HCT116 (cell line): ENCODE measurements at regions not wholly inside any gene's neighbourhood (a gene's known extent, or its start where the extent isn't known, plus 50 kb on each side); places are given as distances from the start of the nearest gene placed in this dataset.

Source experiments
- ATAC-seq: fragments of 200-7000 bp; cut with Tn5 transposase; 2 replicates; pipeline ENCODE4 v1.9.1; 2020; ENCODE audit warnings: mild to moderate bottlenecking, moderate library complexity
- BruUV-seq: library from RNA; stranded (reverse); fragments of 400-500 nt; replicated peaks from 2 replicates; lab custom pipeline; 2021; lab: Mats Ljungman, UMichigan
- CTCF ChIA-PET: fragments of 300-600 bp; sonication (Branson Sonifier 250); formaldehyde crosslinking; loops from one replicate; lab custom pipeline; 2021; ENCODE audit warnings: antibody characterized with exemption; lab: Charles Lee
- POLR2A ChIA-PET: fragments of 300-600, 350-600 bp; sonication (Branson Sonifier 250); formaldehyde crosslinking; loops from one replicate; lab custom pipeline; 2021; ENCODE audit warnings: antibody characterized with exemption; lab: Charles Lee
- RAD21 ChIA-PET, 2 experiments: fragments of 300-600 bp; sonication (Branson Sonifier 250); formaldehyde crosslinking; loops; one replicate each; lab custom pipeline; 2023; ENCODE audit warnings: low total read pairs in 2 of 2; ENCODE audit not compliant: uncharacterized antibody in 2 of 2, unreplicated experiment in 2 of 2, low non-redundant PET in 1 of 2; lab: Charles Lee
- DNase-seq: peaks from one replicate; pipeline ENCODE4 v3.0.0-alpha.2; 2010; ENCODE audit warnings: low read depth, low spot score
- H2AFZ ChIP-seq: fragments of 200-600 bp; shearing (Covaris generic), sonication (generic); 2 replicates; pipeline ENCODE4 v1.6.1; 2017; ENCODE audit warnings: low read depth, mixed run types, mixed read lengths, antibody characterized with exemption, low read length; ENCODE audit not compliant: poor library complexity, severe bottlenecking
- H3K27ac ChIP-seq: 2 replicates; pipeline ENCODE4 v1.5.1; 2012; ENCODE audit warnings: low read depth, low read length
- H3K27me3 ChIP-seq: fragments of 200-600 bp; sonication (generic); 2 replicates; pipeline ENCODE4 v1.6.1; 2016; ENCODE audit warnings: mixed run types, low read length, mixed read lengths; ENCODE audit not compliant: insufficient read depth
- H3K36me3 ChIP-seq, 2 experiments: fragments of 200-500 bp in 1 of 2; fragments of 200-600 bp in 1 of 2; sonication (Bioruptor generic) in 1 of 2; sonication (generic) in 1 of 2; 2 replicates each; pipeline versions ENCODE4 v1.5.1 to v1.6.1; 2014 to 2016; ENCODE audit warnings: low read length in 2 of 2, inconsistent platforms in 1 of 2, mixed read lengths in 1 of 2, mixed run types in 1 of 2; ENCODE audit not compliant: insufficient read depth in 2 of 2, control insufficient read depth in 1 of 2
- H3K4me1 ChIP-seq, 2 experiments: fragments of 200-600 bp in 1 of 2; sonication (generic) in 1 of 2; 2 replicates each; pipeline versions ENCODE4 v1.5.1 to v1.6.1; 2012 to 2017; ENCODE audit warnings: low read length in 2 of 2, inconsistent platforms in 1 of 2, mild to moderate bottlenecking in 1 of 2, mixed read lengths in 1 of 2, mixed run types in 1 of 2, moderate library complexity in 1 of 2; ENCODE audit not compliant: insufficient read depth in 2 of 2, control insufficient read depth in 1 of 2
- H3K4me2 ChIP-seq: fragments of 200-600 bp; sonication (generic); 2 replicates; pipeline ENCODE4 v1.6.1; 2017; ENCODE audit warnings: mixed run types, low read length, mixed read lengths
- H3K4me3 ChIP-seq, 2 experiments: fragments of 200-600 bp in 1 of 2; sonication (generic) in 1 of 2; replicated peaks in 1 of 2; 2 replicates each; pipeline ENCODE4 v1.5.1; 2011 to 2016; ENCODE audit warnings: low read length in 2 of 2, control low read depth in 1 of 2, low read depth in 1 of 2, mild to moderate bottlenecking in 1 of 2, mixed read lengths in 1 of 2, mixed run types in 1 of 2
- H3K79me2 ChIP-seq: fragments of 200-600 bp; sonication (generic); 2 replicates; pipeline ENCODE4 v1.6.1; 2017; ENCODE audit warnings: mild to moderate bottlenecking, mixed run types, low read length, moderate library complexity, mixed read lengths; ENCODE audit not compliant: insufficient read depth
- H3K9ac ChIP-seq: fragments of 200-600 bp; sonication (generic); 2 replicates; pipeline ENCODE4 v1.6.1; 2016; ENCODE audit warnings: low read length, mixed read lengths
- H3K9me2 ChIP-seq: fragments of 200-600 bp; sonication (generic), shearing (Covaris generic); 2 replicates; pipeline ENCODE4 v1.6.1; 2017; ENCODE audit warnings: mixed run types, mild to moderate bottlenecking, moderate library complexity; ENCODE audit not compliant: insufficient read depth
- H3K9me3 ChIP-seq, 2 experiments: fragments of 200-500 bp in 1 of 2; fragments of 200-600 bp in 1 of 2; sonication (Bioruptor generic) in 1 of 2; sonication (generic) in 1 of 2; 2 replicates each; pipeline ENCODE4 v1.6.1; 2014 to 2017; ENCODE audit warnings: low read length in 2 of 2, mixed read lengths in 2 of 2, inconsistent platforms in 1 of 2, low read depth in 1 of 2, mild to moderate bottlenecking in 1 of 2, mixed run types in 1 of 2, moderate library complexity in 1 of 2; ENCODE audit not compliant: control insufficient read depth in 1 of 2, insufficient read depth in 1 of 2
- H4K20me1 ChIP-seq: fragments of 200-600 bp; sonication (generic), shearing (Covaris generic); 2 replicates; pipeline ENCODE4 v1.6.1; 2017; ENCODE audit warnings: mixed run types, mild to moderate bottlenecking, moderate library complexity; ENCODE audit not compliant: insufficient read depth
- CEBPB ChIP-seq: IDR thresholded peaks from 2 replicates; pipeline ENCODE4 v1.6.1; 2012; ENCODE audit warnings: low read depth
- EGR1 ChIP-seq: IDR thresholded peaks from 2 replicates; pipeline ENCODE4 v1.6.1; 2012; ENCODE audit warnings: low read depth
- ELF1 ChIP-seq: IDR thresholded peaks from 2 replicates; pipeline ENCODE4 v1.6.1; 2012; ENCODE audit warnings: low read depth, borderline replicate concordance
- EZH2phosphoT487 ChIP-seq: fragments of 200-600 bp; IDR thresholded peaks from 2 replicates; pipeline ENCODE4 v1.6.1; 2018; ENCODE audit warnings: antibody characterized with exemption, borderline replicate concordance
- FOSL1 ChIP-seq: IDR thresholded peaks from 2 replicates; pipeline ENCODE4 v1.6.1; 2012; ENCODE audit warnings: low read depth
- JUND ChIP-seq: IDR thresholded peaks from 2 replicates; pipeline ENCODE4 v1.6.1; 2012
- POLR2A ChIP-seq: IDR thresholded peaks from 2 replicates; pipeline ENCODE4 v1.7.0; 2011; ENCODE audit warnings: borderline replicate concordance; ENCODE audit not compliant: insufficient read depth, insufficient read length; ENCODE audit errors: extremely low read depth
- RAD21 ChIP-seq: IDR thresholded peaks from 2 replicates; pipeline ENCODE4 v1.6.1; 2012; ENCODE audit warnings: low read depth, mild to moderate bottlenecking
- SIN3A ChIP-seq: IDR thresholded peaks from 2 replicates; pipeline ENCODE4 v1.6.1; 2012; ENCODE audit warnings: low read depth
- SRF ChIP-seq: IDR thresholded peaks from 2 replicates; pipeline ENCODE4 v1.6.1; 2012; ENCODE audit warnings: low read depth
- YY1 ChIP-seq: IDR thresholded peaks from 2 replicates; pipeline ENCODE4 v1.6.1; 2011; ENCODE audit warnings: low read length, low read depth, moderate library complexity, mild to moderate bottlenecking; ENCODE audit not compliant: insufficient replicate concordance; ENCODE audit errors: extremely low read depth
- ZBTB33 ChIP-seq: IDR thresholded peaks from 2 replicates; pipeline ENCODE4 v1.6.1; 2011; ENCODE audit warnings: mild to moderate bottlenecking, low read length, moderate library complexity; ENCODE audit not compliant: insufficient replicate concordance; ENCODE audit errors: extremely low read depth
- ZNF274 ChIP-seq: fragments of 200-500 bp; sonication (Bioruptor generic); IDR thresholded peaks from 2 replicates; pipeline ENCODE4 v1.6.1; 2014; ENCODE audit warnings: mild to moderate bottlenecking, low read depth, low read length, inconsistent platforms
- intact Hi-C: fragments of 100-400 bp; cut with micrococcal nuclease; formaldehyde crosslinking; loops from 2 replicates; pipeline ENCODE4 v1.10.0; 2022
- TF ChIP-seq, protein P1 (sequence below), 3 experiments: fragments of 200-600 bp in 1 of 3; sonication (generic) in 1 of 3; IDR thresholded peaks in 2 of 3; conservative IDR thresholded peaks in 1 of 3; 2 replicates each; pipeline ENCODE4 v1.5.1; 2012 to 2017; ENCODE audit warnings: low read depth in 2 of 3, low read length in 2 of 3, antibody characterized with exemption in 1 of 3, borderline replicate concordance in 1 of 3, control low read depth in 1 of 3, mild to moderate bottlenecking in 1 of 3, mixed read lengths in 1 of 3, mixed run types in 1 of 3, moderate library complexity in 1 of 3; ENCODE audit not compliant: insufficient read depth in 1 of 3
- TF ChIP-seq, protein P2 (sequence below): IDR thresholded peaks from 2 replicates; pipeline ENCODE4 v1.6.1; 2012

DNA sequence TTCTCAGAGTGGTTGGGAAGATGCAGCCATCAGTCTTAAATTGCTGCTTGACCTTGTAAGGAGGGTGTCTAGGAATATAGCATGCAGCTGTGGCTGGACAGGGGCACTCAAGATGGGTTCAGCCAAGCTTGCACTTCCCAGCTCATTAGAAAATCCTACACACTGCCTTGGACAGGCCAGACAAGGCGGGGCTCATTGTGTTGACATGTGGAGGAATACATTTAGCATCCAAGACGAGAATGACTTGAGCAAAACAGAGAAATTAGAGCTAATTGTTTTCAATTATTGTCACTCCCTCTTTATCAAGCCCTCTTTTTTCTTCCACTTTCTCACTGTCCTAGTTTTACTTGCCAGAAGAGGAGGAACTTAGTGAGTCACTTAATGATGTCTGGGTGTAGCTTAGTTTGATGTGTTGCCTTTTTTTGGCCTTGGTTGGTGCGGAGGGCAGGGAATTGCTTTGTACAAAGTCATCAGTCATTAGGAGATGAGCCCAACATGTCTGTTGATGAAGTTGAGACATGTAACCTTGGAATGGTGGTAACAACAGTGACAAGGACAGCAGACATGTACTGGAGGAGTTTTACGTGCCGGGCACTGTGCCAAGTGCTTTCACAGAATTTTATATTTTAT is 1219.3 kb upstream of the WWC1 start:
- H3K27me3 ChIP-seq = no peaks in the 10 kb centered on the region
- DNase-seq (no peak), ATAC-seq (no peak)
- intact Hi-C loops = no loop called here
- no peak overlapping the region for H3K4me2 ChIP-seq
- RAD21 ChIA-PET = no interaction called here
- no peaks in the 10 kb centered on the region for H3K36me3 ChIP-seq
- no peaks in the 10 kb centered on the region for H3K79me2 ChIP-seq
- POLR2A ChIA-PET = no interaction called here
- no peak overlapping the region for H3K27ac ChIP-seq
- CTCF ChIA-PET = no interaction called here
- peaks cover 0 to 3% of the 10 kb centered on the region in 2 experiments; a peak in 1 of 4 replicates for H3K9me3 ChIP-seq
- H3K4me1 ChIP-seq = no peaks in the 10 kb centered on the region
- no peaks in the 10 kb centered on the region for H4K20me1 ChIP-seq
- H3K4me3 ChIP-seq = no peak overlapping the region
- BruUV-seq = no TSS peak
- H3K9me2 ChIP-seq = no peaks in the 10 kb centered on the region
- TF ChIP-seq FOSL1 = no peak
- TF ChIP-seq, protein P1, sequence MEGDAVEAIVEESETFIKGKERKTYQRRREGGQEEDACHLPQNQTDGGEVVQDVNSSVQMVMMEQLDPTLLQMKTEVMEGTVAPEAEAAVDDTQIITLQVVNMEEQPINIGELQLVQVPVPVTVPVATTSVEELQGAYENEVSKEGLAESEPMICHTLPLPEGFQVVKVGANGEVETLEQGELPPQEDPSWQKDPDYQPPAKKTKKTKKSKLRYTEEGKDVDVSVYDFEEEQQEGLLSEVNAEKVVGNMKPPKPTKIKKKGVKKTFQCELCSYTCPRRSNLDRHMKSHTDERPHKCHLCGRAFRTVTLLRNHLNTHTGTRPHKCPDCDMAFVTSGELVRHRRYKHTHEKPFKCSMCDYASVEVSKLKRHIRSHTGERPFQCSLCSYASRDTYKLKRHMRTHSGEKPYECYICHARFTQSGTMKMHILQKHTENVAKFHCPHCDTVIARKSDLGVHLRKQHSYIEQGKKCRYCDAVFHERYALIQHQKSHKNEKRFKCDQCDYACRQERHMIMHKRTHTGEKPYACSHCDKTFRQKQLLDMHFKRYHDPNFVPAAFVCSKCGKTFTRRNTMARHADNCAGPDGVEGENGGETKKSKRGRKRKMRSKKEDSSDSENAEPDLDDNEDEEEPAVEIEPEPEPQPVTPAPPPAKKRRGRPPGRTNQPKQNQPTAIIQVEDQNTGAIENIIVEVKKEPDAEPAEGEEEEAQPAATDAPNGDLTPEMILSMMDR (IDR thresholded peaks at IDR 0.05 in 2 of 3, conservative IDR thresholded peaks at IDR 0.05 in 1 of 3; ENCODE audit: borderline replicate concordance in 1 of 3, insufficient read depth in 1 of 3, low read depth in 2 of 3, low read length in 2 of 3) = no peak
- no peak for TF ChIP-seq YY1
- no peak for TF ChIP-seq JUND
- TF ChIP-seq POLR2A = no peak
- TF ChIP-seq ELF1 = no peak
- no peak for TF ChIP-seq SRF
- TF ChIP-seq, protein P2, sequence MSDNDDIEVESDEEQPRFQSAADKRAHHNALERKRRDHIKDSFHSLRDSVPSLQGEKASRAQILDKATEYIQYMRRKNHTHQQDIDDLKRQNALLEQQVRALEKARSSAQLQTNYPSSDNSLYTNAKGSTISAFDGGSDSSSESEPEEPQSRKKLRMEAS = no peak
- no peak for TF ChIP-seq ZNF274
- TF ChIP-seq EGR1 = no peak
- no peak for TF ChIP-seq CEBPB
- no peak for TF ChIP-seq EZH2phosphoT487
- no peak for TF ChIP-seq RAD21
- no peak for TF ChIP-seq ZBTB33
- TF ChIP-seq SIN3A = no peak
- no peak overlapping the region for H3K9ac ChIP-seq
- no peak overlapping the region for H2AFZ ChIP-seq
